22Rv1 (cell line): ENCODE measurements at regions not wholly inside any gene's neighbourhood (a gene's known extent, or its start where the extent isn't known, plus 50 kb on each side); places are given as distances from the start of the nearest gene placed in this dataset.

Experiments
- CTCF ChIP-seq: fragments of 450-650 bp; IDR thresholded peaks from 2 replicates; pipeline ENCODE4 v1.5.1; 2017; ENCODE audit warnings: mild to moderate bottlenecking
- ZFX ChIP-seq: fragments of 450-650 bp; IDR thresholded peaks from 2 replicates; pipeline ENCODE4 v1.6.1; 2017; ENCODE audit warnings: antibody characterized with exemption, borderline replicate concordance

- TF ChIP-seq CTCF = no peak
- TF ChIP-seq ZFX = no peak
Observed at GRCh38 chr12:89906178-89906577, 197.5 kb upstream of the ATP2B1 start.
